ENCODE measurements at regions not wholly inside any gene's neighbourhood (a gene's known extent, or its start where the extent isn't known, plus 50 kb on each side); places are given as distances from the start of the nearest gene placed in this dataset.

DNA sequence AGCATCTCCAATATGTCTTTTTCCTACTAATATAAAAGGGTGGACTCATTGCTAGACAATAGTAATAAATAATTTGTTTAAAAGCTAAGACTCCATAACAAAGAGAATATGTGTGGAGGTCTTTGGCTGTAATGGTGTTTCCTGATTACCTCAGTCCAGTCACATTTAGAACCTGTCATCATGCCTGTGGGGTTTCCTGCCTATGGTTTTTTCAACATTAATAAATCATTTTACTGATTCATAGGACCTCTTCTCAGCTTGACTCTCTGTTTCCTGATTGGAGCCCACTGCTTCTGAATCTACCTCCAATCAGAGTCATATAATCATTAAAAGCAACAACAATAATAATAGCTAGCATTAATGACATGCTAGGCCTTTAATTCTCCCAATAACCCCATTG, 52.4 kb upstream of the GNAI1 start:
- TF ChIP-seq GATA2 (IDR thresholded peaks at IDR 0.05; ENCODE audit: low read depth, low read length) (no peak), GATA3 (IDR thresholded peaks at IDR 0.05; ENCODE audit: low read depth, low read length) (no peak)

DNA sequence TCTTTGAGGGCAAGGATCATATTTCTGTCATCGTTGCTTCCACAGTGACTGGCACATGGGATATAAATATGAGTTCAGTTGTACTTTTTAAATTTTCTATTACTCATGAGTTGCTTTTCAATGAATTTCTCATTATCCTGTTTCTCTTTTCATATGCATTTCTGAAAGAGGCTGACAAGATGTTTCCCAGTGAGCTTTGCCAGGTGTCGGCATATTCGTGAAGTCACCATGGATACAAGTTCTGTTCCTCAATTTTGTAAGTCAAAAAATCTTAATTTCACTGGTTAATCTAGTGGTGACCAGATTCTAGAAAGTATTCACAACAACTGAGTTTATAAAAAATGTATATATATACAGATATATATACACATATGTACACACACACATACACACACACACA, 55.7 kb upstream of the GNAI1 start:
- TF ChIP-seq GATA3 (IDR thresholded peaks at IDR 0.05; ENCODE audit: low read depth, low read length) (no peak), GATA2 (IDR thresholded peaks at IDR 0.05; ENCODE audit: low read depth, low read length) (no peak)

DNA sequence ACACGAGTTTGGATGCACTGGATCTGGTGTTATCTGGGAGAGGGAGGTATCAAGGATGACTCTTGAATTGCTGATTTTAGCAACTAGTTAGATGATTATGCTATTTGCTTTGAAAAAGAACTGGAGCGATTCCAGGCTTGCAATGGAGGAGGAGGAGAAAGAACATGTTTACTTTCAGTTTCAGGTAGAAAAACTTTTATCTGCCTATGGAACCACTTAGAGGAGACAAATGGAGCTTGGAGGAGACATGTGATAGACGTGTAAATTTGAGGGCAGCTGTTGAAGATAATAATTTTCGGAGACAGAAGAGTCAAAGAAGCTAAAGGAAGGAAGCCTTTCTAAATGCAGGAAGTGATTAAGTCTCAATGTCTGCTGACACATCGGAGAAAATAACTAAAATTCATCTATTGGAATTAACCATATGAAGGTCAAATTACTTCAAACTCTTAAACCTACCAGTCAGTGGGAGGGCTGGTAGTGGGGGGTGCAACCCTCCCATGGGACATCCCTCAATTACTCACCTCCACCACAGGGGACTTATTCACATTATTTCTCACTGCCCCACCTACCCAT, 56.4 kb upstream of the GNAI1 start:
- TF ChIP-seq GATA3 (IDR thresholded peaks at IDR 0.05; ENCODE audit: low read depth, low read length): no peak
- TF ChIP-seq GATA2 (IDR thresholded peaks at IDR 0.05; ENCODE audit: low read depth, low read length): no peak

DNA sequence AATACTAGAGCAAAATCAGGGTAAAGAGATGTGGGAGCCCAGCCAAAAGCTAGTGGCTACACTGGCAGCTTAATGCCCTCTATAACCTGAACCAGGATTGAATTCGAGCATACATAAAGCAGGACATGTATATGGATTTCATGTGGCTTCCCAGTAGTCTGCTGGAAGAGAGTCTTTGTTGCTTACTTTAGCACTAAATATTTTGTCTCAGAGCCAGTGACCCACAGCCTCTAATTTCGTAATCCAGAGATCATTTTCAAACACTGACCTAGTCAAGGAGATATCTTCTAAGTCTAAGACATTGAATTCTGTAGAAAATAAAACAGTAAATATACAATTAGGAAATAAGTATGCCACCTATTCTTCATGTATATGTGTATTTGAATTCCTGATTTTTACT, 64.2 kb upstream of the GNAI1 start:
- TF ChIP-seq GATA3 (IDR thresholded peaks at IDR 0.05; ENCODE audit: low read depth, low read length): no peak
- TF ChIP-seq GATA2 (IDR thresholded peaks at IDR 0.05; ENCODE audit: low read depth, low read length): no peak

DNA sequence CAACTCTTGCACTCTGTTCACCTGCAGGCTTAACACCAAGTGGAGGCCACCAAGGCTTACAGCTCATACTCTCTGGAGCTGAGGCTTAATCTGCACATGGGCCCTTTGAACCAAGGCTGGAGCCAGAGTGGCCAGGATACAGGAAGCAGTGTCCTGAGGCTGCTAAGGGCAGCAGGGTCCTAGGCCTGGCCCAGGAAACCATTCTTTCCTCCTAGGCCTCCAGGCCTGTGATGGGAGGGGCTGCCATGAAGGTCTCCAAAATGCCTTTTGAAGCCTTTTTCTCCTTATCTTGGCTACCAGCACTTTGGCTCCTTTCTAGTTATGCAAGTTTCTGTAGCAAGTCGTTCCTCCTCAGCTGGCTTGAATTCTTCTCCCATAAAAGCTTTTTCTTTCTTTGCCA, 68.0 kb upstream of the GNAI1 start:
- TF ChIP-seq GATA3 (IDR thresholded peaks at IDR 0.05; ENCODE audit: low read depth, low read length) (no peak), GATA2 (IDR thresholded peaks at IDR 0.05; ENCODE audit: low read depth, low read length) (no peak)

DNA sequence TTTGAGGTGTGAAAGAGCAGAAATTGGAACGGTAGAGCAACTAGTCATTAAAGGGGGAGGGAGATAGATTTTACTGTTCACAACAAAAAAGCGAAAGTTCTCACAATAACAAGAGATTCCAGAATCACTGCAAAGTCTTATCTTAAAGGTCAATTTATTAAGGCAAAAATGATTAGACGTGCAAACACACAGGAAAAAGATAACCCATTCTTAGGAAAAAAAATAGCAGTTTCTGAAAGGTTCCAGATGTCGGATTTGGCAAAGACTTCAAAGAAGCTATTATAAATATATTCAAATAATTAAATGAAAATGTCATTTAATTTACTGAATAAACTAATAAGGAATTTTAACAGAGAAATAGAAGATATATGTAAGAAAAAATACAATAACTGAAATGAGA, 70.8 kb upstream of the GNAI1 start:
- TF ChIP-seq GATA3 (IDR thresholded peaks at IDR 0.05; ENCODE audit: low read depth, low read length): peak; percentile 9; the same call in 1 of the 2 replicates
- no peak for TF ChIP-seq GATA2 (IDR thresholded peaks at IDR 0.05; ENCODE audit: low read depth, low read length)

DNA sequence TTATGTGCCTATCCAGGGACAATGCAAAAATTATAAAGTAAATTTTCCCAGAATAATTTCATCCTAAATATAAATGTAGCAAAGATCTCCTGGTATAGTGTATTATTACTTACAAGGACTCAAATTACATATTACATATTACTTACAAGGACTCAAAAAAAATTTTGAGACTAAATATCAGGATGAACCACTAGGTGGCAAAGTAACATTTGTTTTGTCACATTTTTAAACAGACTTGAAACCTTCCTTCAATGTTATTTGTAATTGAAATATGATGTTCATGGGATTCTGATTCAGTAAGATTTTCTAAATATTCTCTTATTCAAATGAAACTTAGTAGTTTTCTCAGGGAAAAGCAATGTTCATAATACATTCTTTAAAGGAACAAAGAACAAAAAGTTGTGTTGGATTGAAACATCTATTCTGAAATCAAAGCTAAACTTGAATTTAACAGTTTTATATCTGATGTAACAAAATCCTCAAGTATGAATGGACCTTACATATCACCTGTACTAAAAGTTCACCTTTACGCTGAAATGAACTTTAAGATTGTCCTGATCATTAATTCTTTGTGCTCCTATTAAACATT, 74.3 kb upstream of the GNAI1 start:
- TF ChIP-seq GATA2 (IDR thresholded peaks at IDR 0.05; ENCODE audit: low read depth, low read length) (no peak), GATA3 (IDR thresholded peaks at IDR 0.05; ENCODE audit: low read depth, low read length) (no peak)

DNA sequence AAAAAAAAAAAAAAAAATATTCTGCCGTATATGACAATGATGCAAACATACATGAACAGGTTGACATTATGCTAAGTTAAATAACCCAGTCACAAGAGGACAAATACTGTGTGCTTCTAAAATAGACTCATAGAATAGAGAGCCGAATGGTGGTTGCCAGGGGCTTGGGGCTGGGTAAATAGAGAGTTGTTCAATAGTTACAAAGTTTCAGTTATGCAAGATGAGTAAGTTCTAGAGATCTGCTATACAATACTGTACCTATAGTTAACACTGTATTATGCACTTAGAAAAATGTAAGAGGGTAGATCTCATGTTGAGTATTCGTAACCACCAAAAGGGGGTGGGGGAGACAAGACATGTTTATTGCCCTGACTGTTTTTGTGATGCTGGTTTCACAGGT, 77.1 kb upstream of the GNAI1 start:
- TF ChIP-seq GATA2 (IDR thresholded peaks at IDR 0.05; ENCODE audit: low read depth, low read length) (no peak), GATA3 (IDR thresholded peaks at IDR 0.05; ENCODE audit: low read depth, low read length) (no peak)

DNA sequence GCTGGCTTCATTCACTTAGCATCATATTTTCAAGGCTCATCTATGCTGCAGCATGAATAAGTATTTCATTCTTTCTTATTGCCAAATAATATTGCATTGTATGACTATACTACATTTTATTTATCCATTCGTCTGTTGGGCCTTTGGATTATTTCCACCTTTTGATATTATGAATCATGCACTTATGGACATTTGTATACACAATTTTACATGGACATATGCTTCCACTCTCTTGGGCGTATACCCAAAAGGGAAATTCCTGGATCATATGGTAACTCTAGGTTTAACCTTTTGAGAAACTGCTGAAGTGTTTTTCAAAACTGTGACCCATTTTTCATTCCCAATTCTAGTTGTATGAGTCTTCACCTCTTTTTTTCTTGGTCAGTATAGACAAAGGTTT, 80.3 kb upstream of the GNAI1 start:
- no peak for TF ChIP-seq GATA2 (IDR thresholded peaks at IDR 0.05; ENCODE audit: low read depth, low read length)
- no peak for TF ChIP-seq GATA3 (IDR thresholded peaks at IDR 0.05; ENCODE audit: low read depth, low read length)

DNA sequence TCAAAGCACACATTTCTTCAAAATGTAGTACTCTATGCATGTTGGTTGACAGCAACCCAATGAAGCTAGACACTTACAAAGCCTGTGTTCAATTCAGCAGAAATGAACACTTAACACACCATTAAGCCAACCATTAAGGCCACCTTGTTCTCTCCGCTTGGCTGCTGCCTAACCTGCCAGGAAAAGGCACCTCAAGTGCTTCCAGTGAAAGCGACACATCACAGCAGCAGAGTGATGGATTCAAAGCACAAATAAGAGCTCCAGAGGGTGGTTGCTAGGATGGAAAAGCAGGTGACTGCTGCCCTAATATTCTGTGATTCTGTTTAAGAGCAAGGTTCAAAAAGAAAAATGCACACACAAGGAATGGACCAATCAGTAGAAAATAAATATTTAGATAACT, 81.5 kb upstream of the GNAI1 start:
- TF ChIP-seq GATA2 (IDR thresholded peaks at IDR 0.05; ENCODE audit: low read depth, low read length) (no peak), GATA3 (IDR thresholded peaks at IDR 0.05; ENCODE audit: low read depth, low read length) (no peak)

DNA sequence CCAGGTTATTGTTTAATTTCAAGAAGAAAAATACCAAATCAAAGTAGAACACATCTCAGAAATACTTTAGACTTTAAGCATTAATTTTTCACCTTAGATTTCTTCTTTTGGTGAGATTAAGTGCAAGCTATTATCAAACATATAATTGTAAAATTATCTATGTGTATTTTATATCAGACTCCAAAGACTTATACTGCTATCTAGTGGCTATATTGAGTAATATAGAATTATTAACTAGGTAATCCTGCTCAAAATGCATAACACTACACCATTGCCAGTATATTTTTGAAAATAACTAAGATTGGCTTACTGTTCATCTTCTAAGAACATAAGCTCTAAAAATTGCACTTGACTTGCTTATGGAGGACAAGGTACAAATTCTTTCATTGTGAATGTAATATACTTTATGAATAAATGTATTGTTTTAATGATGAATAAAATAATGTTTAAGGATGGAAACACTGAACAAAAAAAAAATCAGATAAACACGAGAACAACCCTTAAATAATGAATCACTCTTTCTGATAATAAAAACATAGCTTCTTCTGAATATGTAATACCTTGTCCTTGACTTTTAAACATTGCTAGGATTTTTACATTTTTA, 86.7 kb upstream of the GNAI1 start:
- TF ChIP-seq GATA3 (IDR thresholded peaks at IDR 0.05; ENCODE audit: low read depth, low read length) (no peak), GATA2 (IDR thresholded peaks at IDR 0.05; ENCODE audit: low read depth, low read length) (no peak)

DNA sequence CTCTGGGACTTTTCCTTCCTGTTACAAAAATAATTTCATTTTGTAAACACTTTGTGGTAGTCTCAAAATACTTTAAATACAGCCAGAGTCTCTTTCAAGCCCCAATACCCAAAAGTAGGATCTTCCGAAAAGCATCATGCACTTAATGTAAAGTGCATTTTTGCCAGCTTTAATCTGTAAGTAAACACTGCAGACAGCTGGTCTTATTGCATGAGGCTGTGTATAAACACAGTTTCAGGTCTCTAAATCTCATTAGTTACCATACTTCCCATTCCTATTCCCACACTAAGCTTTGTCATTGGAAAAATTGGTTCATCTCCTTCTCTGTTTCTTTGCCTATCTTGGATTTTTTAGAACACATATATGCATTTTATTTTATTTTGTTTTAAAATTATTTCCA, 87.6 kb upstream of the GNAI1 start:
- no peak for TF ChIP-seq GATA3 (IDR thresholded peaks at IDR 0.05; ENCODE audit: low read depth, low read length)
- no peak for TF ChIP-seq GATA2 (IDR thresholded peaks at IDR 0.05; ENCODE audit: low read depth, low read length)

DNA sequence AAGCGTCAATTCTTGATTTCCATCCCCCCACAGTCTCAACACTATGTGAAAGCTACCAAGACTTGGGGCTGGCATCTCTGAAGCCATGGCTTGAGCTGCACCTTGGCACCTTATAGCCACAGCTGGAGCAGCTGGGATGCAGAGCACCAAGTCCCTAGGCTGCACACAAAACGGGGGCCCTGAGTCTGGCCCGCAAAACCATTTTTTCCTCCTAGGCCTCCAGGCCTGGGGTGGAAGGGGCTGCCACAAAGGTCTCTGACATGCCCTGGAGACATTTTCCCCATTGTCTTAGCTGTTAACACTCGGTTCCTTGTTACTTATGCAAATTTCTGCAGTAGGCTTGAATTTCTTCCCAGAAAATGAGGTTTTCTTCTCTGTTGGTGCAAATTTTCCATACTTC, 89.8 kb upstream of the GNAI1 start:
- TF ChIP-seq GATA3 (IDR thresholded peaks at IDR 0.05; ENCODE audit: low read depth, low read length) (no peak), GATA2 (IDR thresholded peaks at IDR 0.05; ENCODE audit: low read depth, low read length) (no peak)

DNA sequence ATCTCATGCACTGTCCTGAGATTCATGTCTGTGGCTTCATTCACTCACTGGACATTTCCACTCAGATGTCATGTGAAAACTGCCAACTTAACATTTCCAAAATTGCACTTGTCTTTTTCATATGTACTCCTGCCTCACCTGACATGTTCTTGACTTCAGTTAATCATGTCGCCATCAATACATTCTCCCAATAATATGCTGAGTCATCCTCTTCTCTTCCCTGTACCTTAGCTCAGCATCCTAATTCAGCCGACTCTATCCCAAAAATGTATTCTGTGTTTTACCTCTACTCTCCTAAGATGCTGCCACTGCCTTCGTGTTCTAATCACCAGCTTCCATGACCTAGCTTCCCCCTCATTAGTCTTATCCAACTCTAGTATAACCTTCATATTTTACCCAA, 93.9 kb upstream of the GNAI1 start:
- TF ChIP-seq GATA2 (IDR thresholded peaks at IDR 0.05; ENCODE audit: low read depth, low read length) (no peak), GATA3 (IDR thresholded peaks at IDR 0.05; ENCODE audit: low read depth, low read length) (no peak)

DNA sequence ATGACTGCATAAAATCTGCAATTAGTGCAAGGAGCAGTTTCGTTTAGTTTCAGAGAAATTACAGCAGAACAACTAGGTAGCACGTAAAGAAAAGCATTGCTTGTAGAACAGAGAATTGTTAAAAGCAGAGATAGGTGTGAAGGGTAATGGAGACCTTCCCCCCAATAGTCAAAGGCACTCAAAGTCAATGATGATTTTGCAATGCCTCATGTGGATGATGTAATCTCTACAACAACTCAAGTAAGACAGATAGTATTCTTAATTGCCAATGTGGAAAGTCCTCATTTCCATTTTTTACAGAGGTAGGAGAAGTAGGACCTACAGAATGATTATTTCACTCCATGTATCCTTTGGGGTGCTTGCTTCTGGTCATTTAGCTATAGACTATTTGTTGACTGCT, 94.3 kb upstream of the GNAI1 start:
- TF ChIP-seq GATA2 (IDR thresholded peaks at IDR 0.05; ENCODE audit: low read depth, low read length): no peak

Data from SH-SY5Y (cell line).